ENCODE measurements at regions not wholly inside any gene's neighbourhood (a gene's known extent, or its start where the extent isn't known, plus 50 kb on each side); places are given as distances from the start of the nearest gene placed in this dataset.

DNA sequence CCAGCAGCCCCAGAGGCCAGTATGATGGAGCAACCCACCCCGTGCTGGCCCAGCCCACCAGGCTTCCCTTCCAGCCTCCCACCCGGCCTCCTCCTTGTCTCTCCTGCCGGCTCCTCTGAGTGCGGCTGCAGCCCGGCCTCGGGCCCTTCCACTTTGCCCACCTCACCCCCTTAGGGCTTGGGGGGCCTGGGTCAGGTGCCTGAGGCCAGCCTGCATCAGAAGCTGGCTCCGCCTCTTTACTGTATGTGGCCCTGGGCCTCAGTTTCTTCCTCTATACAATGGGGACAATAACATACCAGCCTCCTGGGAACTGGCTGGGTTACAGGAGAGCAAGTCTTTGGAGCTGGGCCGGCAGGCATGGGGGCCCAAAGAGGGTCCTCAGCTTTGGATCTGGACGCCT, 221.1 kb upstream of the CIBAR2 start:
- TF ChIP-seq EZH2 (IDR thresholded peaks at IDR 0.05; ENCODE audit: borderline replicate concordance): no peak
- TF ChIP-seq, protein P1, sequence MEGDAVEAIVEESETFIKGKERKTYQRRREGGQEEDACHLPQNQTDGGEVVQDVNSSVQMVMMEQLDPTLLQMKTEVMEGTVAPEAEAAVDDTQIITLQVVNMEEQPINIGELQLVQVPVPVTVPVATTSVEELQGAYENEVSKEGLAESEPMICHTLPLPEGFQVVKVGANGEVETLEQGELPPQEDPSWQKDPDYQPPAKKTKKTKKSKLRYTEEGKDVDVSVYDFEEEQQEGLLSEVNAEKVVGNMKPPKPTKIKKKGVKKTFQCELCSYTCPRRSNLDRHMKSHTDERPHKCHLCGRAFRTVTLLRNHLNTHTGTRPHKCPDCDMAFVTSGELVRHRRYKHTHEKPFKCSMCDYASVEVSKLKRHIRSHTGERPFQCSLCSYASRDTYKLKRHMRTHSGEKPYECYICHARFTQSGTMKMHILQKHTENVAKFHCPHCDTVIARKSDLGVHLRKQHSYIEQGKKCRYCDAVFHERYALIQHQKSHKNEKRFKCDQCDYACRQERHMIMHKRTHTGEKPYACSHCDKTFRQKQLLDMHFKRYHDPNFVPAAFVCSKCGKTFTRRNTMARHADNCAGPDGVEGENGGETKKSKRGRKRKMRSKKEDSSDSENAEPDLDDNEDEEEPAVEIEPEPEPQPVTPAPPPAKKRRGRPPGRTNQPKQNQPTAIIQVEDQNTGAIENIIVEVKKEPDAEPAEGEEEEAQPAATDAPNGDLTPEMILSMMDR (IDR thresholded peaks at IDR 0.05; ENCODE audit: poor library complexity): no peak
- no peak for TF ChIP-seq EZH2phosphoT487 (IDR thresholded peaks at IDR 0.05; ENCODE audit: low read depth, severe bottlenecking, unreplicated experiment)

Data from hepatocyte (in vitro differentiated cells).